A673 (cell line): ENCODE measurements at regions not wholly inside any gene's neighbourhood (a gene's known extent, or its start where the extent isn't known, plus 50 kb on each side); places are given as distances from the start of the nearest gene placed in this dataset.

ENCODE experiments used
- EZH2 ChIP-seq: fragments of 200-600 bp; sonication (generic); IDR thresholded peaks from 2 replicates; pipeline ENCODE4 v1.6.1; 2017; ENCODE audit warnings: borderline replicate concordance, low read depth, mild to moderate bottlenecking, mixed read lengths, antibody characterized with exemption, low read length; ENCODE audit not compliant: poor library complexity, severe bottlenecking
- TF ChIP-seq, protein P1 (sequence below): fragments of 300-800, 200-600 bp; sonication (generic); conservative IDR thresholded peaks from 2 replicates; pipeline ENCODE4 v1.5.1; 2017; ENCODE audit warnings: low read depth, mild to moderate bottlenecking, antibody characterized with exemption, low read length, moderate library complexity, mixed read lengths

DNA sequence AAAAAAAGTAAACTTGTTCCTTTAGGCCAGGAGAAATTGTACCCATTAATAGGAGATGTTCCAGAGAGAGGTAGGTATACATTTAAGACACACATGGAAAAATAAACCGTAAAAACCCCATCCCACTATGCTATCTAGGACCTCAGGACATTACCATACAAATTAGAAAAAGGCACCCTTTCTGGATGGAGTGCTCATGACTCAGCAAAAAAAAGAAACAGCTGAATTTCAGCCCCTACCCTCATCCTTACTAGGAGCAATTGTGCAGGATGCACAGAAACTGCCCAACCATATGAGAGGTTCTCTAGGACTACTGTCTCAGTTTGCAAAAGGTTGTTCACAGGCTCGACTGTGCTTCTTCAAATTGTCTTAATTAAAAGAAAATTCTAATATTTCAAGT lies 368.2 kb downstream of the HINT1 start:
- TF ChIP-seq, protein P1, sequence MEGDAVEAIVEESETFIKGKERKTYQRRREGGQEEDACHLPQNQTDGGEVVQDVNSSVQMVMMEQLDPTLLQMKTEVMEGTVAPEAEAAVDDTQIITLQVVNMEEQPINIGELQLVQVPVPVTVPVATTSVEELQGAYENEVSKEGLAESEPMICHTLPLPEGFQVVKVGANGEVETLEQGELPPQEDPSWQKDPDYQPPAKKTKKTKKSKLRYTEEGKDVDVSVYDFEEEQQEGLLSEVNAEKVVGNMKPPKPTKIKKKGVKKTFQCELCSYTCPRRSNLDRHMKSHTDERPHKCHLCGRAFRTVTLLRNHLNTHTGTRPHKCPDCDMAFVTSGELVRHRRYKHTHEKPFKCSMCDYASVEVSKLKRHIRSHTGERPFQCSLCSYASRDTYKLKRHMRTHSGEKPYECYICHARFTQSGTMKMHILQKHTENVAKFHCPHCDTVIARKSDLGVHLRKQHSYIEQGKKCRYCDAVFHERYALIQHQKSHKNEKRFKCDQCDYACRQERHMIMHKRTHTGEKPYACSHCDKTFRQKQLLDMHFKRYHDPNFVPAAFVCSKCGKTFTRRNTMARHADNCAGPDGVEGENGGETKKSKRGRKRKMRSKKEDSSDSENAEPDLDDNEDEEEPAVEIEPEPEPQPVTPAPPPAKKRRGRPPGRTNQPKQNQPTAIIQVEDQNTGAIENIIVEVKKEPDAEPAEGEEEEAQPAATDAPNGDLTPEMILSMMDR, result no peak
- TF ChIP-seq EZH2, result no peak
